HS-27A (cell line): ENCODE measurements at regions not wholly inside any gene's neighbourhood (a gene's known extent, or its start where the extent isn't known, plus 50 kb on each side); places are given as distances from the start of the nearest gene placed in this dataset.
"Not testable (repeated sequence)": the region's sequence is repeated elsewhere in the genome, so short reads cannot be mapped to it uniquely, and the experiment has no call there.

Experiments
- DNase-seq: peaks from one replicate; pipeline ENCODE4 v3.0.0-alpha.2; 2012; ENCODE audit warnings: low read depth, missing footprints

DNA sequence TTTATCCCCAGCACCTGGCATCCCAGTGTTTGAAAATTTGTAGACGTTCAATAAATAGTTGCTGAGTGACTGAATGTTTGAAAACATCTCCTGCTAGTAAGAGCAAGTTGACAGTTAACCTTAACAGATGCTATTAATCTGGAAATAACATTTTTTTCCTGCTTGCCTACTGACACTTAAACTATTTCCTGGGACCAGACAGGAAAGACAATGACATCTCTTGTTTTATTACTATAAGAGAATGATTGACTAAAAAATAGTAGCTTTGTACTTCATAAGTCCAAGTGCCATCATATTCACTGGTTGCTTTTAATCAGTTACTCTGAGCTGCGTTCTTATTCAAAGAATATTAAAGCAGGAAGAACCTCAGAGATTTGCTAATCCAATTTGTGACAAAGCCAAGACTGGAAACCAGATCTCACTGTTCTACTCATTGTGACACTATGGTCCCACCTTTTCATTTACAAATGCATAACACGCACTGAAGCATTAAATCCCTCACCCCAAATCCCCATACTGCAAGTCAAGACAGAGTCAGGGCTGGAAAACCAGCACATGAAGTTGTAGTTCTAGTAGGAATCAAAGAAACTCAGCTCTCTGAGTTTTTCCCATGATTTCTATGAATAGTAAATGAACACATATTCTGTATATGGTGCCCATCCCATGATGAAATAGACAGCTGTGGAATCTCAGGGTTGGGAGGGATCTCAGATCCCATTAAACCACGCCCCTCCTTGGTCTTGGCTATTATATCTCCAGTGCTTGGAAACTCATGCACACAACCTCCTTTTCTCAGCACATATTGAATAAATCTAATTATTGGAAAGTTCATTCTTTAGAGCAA is 212.7 kb upstream of the P2RY1 start:
- no peak for DNase-seq

DNA sequence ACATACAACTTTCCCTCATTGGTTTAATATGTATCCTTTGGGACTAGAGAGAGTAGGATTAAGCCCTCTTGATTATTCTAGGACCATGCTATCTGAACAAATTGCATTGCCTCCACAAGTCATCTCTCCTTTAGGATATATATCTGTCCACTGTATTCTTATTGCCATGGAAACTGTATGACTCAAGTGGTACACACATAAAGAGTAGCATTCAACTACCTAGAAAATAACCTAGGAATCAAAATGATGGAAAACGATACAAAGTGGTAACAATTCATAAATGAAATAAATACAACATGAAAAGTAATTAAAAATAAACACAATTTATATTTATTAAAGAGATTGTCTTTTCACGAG is 212.1 kb upstream of the P2RY1 start:
- DNase-seq, result no peak

- no peak for DNase-seq
These were observed 211.5 kb upstream of the P2RY1 start for GRCh38 chr3:152623286-152623911.

DNA sequence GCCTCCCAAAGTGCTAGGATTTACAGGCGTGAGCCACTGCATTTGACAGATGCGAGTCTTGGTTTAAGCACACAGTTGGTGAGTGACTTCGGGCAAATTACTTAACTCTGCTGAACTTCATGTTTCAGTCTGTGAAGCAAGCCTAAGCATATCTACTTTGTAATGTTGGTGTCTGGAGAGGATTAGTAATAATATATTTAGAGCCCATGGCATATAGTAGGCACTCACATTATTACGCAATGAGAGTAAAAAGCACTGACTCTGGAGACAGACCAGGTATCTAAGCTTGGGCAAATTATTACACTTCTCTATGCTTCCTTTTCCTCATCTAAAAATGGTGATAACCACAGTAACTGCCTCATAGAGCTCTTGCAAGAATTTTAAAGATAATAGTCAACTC is 208.7 kb upstream of the P2RY1 start:
- no peak for DNase-seq

DNA sequence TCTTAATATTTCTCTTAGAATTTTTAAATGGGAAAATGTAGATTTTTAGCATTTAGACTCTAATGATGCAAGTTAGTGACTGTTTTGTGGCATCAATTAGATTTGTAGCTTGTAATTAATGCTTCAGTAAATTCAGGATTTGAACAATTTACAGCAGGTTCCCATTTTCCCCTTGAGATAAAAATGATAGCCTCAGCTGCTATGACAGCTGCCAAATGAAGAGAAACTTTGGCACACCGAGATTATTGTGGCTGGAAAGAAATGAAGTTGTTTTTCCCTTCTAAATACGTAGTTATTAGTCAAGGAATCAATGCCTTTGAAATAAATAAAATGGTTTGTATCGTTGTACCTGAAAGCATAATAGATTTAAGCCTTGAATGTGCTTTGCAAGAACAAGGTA is 206.4 kb upstream of the P2RY1 start:
- DNase-seq, result no peak

DNA sequence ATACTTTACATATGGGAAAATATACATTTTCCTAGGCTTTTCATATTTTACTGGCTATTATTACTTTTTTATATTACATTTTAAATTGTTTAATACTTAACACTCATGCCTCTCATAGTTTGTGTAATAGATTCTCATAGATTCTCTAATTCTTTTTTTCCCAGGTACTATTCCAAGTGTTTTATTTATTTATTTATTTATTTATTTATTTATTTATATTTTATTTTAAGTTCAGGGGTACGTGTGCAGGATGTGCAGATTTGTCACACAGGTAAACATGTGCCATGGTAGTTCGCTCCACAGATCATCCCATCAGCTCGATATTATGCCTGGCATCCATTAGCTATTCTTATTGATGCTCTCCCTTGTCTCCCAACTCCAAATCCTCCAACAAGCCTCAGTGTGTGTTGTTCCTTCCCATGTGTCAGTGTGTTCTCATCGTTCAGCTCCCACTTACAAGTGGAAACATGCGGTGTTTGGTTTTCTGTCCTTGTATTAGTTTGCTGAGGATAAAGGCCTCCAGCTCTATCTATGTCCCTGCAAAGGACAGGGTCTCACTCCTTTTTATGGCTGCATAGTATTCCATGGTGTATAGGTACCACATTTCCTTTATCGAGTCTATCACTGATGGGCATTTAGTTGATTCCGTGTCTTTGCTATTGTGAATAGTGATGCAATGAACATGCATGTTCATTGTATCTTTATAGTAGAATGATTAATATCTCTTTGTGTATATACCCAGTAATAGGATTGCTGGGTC is 205.4 kb upstream of the P2RY1 start:
- DNase-seq, result no peak

DNA sequence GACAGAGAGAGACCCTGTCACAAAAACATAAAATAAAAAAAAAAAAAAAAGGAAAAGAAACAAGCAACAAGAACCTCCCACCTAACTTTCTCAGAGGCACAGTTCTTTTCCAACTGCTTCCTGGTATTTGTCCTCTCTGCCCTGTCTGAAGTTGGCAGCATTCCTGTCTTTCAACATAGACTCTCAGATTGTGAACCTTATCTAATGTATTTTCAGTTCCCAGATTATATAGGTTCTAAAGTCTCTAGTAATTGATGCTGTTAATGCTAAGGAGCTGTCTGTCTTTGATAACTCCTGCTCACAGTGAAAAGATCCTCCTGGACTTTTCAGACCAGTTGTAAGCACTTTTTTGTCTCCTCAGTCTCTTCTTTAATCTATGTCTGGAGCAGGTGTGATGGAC is 199.5 kb upstream of the P2RY1 start:
- no peak for DNase-seq

- DNase-seq, result no peak
These were observed 198.3 kb upstream of the P2RY1 start for GRCh38 chr3:152636651-152637050.

DNA sequence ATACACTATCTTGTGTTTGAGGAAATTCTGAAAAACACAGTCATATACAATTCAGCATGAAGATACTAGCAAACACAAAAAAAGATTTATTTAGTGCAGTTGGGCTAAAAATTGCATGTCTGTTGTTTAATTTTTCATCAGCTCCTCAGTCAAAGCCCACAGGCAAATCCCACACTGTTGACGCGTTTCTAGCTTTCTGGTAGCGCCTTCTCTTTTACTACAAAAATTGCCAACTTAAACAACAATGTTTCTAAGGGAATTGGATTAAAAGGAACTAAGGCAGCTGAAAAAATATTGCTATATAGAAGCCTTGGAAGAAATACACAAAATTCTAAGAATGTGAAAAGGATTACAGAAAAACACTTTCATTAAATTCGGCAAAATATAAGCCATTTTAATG is 196.7 kb upstream of the P2RY1 start:
- DNase-seq, result no peak

DNA sequence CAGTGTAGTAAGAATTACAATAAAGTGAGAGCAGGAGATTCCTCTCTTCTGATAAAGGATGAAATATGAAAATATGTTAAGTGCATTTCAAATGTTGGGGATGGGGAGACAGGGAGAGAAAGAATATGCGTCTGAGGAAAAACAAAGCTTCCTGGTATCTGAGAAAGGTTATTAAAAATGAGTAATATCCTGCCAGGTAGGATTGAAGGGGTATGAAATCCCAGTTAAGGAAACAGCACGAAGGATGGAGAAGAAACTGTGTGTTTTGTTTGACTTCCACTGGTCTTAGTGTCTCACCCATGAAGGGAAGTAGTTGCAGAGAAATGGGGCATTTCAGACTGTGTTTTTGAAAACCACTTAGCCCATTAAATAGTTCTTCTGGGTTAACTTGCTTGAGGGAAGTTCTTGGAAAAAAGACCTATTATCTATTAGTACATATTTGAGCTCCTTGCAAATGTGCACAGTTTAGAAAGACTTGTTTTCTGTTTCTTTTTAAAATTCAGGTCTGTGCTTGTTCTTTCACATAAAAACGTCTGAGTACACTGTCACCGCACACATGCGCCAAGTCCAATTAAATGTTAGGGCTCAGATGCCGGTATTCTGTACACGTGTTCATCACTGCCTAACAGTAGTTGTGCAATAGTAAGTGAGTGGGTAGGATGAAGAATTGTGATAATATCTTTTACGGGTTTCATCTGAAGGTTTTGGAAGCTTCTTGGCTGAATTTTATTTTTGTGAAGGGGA is 196.1 kb upstream of the P2RY1 start:
- no peak for DNase-seq

GRCh38 chr3:152641198-152641597 is 193.7 kb upstream of the P2RY1 start:
- DNase-seq, result no peak

DNA sequence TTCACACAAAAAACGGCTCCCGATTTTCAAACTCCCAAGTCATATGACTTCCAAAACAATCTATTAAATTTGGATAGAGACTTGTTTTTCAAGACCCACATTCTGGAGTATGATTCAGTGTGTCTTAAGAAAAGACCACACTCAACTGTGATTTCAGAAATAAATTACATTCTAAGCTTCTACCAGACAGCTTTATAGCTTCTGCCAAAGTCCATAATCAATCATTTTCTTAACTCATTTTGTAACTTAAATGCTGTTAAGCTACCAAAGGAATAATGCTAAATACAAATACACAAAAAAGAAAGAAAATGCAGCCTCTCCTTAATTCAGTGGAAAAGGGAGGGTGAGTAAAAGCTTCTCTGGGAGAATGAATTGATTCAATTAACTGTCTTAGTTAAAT is 192.3 kb upstream of the P2RY1 start:
- DNase-seq, result no peak

- no peak for DNase-seq
These were observed 190.5 kb upstream of the P2RY1 start for GRCh38 chr3:152644478-152644877.

GRCh38 chr3:152646004-152646403 is 188.9 kb upstream of the P2RY1 start:
- no peak for DNase-seq

GRCh38 chr3:152650177-152650576 is 184.8 kb upstream of the P2RY1 start:
- DNase-seq, result no peak

GRCh38 chr3:152650923-152651322 is 184.0 kb upstream of the P2RY1 start:
- DNase-seq, result not testable (repeated sequence)

DNA sequence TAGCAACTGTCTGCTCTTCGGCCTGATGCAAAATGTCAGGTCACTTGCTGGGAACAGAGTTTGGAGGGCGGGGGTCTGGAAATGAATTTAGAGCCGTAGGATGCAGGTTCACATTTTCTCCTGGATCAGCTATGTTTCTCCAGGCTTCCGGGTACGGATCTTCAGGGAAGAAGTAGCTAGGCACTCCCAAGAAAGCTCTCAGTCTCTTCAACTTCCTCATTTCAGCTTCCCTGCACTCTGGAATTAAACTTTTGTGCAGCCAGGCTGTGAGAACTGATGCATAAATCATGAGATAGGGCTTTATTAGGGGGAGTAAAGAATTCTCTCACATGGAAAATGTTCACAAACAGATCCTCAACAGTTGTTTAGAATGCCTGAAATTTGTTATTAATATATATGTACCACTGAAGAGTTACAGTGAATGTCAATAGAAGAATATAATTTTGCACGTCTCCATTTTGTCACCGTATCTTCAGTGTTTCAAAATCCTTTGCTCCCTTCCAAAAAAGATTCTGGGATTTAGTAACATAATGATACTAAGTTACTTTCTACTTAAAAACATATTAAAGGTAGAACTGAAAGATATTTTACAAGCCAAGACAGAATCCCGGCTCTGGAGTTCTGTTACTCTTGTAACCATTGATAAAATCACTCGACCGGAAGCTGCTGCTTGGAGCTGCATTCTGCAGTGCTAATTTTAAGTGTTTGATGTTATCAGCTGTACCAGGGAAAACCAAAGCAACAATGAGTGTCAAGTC is 178.5 kb upstream of the P2RY1 start:
- DNase-seq, result no peak

DNA sequence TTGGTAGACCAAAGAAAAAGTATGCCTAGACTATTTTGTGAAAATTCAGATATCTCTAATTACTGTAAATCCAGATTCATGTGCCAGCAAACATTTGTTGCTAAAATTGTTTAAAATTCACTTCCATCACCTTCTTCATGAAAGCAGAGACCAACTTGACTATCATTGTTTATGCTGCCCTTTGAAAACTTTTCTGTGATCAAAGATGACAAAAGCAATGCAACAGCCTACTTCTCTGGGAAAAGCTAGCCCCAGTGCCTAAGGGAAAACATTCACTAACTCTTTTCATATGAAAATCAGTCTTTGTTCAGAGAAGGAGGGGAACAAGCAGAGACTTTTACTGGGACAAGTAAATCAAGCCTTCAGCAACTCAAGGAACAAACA is 178.0 kb upstream of the P2RY1 start:
- DNase-seq, result no peak

DNA sequence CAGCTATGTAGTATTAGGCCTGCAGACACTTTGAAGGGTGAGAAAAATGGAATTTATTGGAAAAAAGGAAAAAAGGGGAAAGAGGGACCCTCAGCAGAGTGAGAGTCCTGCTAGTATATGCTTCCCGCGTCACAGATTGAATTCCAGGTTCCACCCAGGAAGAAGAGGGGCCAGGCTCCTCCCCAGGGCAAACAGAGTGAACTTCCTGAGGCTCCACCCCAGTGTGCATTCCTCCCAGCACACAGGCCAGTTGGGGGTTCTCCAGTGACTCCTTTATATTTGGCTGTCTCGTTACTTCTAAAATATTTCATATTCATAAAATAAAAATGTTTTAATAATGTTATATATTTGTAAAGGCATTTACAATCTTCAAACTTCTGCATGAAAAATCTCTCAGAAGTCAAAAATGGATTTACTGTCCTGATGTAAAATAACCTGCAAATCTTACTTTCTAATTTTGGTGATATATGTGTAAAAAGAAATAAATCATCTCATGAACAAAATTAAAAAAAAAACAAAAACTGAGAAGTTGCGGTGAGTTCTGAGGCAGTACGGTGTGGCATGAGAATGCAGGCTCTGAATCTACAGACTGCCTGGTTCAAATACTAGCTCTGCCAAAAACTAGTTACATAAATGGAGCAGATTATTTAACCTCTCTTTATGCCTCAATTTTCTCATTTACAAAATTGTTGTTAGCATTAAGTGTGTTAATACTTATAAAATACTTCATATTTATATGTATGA is 175.8 kb upstream of the P2RY1 start:
- no peak for DNase-seq

DNA sequence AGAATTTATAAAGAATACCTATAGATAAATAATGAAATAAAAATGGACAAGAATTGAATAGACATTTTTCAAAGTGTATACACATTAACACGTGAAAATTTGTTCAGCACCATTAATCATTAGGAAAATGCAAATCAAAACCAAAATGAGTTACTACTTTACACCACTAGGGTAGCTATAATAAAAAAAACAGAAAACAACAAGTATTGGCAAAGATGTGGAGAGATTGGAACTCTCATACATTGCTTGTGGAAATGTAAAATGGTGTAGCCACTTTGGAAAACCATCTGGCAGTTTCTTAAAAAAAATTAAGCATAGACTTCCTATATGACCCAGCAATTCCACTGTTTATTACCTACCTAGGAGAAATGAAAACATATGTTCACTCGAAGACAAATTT is 172.8 kb upstream of the P2RY1 start:
- DNase-seq, result no peak

DNA sequence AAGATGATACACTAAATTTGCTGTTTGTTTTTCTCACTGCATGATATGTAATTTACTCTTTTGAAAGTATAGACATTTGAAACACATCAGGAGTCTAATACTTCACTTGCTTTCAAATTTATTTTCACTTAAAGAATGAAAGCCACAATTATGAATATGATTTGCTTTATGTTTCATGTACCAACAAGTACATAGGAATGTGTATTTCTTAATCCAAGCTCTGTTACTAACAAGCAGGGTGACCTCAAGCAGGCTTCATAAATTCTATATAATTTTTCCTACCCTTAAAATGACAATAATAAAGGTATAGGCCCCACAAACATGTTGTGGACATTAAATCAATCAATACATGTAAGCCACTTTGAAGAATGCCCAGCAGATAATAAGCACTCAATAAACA is 170.2 kb upstream of the P2RY1 start:
- no peak for DNase-seq
